ENCODE measurements at regions not wholly inside any gene's neighbourhood (a gene's known extent, or its start where the extent isn't known, plus 50 kb on each side); places are given as distances from the start of the nearest gene placed in this dataset.

DNA sequence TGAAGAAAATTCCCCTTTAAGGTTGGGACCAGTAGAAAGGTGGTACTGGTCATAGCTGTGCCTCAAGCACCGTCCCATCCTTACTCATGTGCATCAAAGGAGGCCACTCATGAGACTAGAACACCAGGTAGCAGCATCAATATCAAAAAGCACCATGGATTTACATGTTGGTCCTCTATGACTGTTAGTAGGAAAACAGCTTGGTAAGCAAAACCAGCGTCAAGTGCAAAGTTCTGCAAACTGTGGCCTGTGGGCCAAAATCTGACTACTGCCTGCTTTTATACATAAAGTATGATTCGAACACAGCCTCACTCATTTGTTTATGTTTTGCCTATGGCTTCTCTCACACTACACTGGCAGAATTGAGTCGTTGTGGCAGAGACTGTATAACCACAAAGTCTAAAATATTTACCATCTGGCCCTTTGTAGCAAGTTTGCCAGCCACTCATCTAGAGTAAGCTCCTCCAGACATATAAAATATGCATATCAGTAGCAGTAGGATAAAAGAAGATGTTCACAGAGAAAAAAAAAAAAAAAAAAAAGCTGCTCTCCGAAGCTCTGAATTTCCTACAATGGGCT lies 119.7 kb upstream of the CTNNA2 start (continued):
- TF ChIP-seq POLR2AphosphoS2 (IDR thresholded peaks at IDR 0.05; ENCODE audit: low read length), result no peak
- TF ChIP-seq COPS2 (conservative IDR thresholded peaks at IDR 0.05), result no peak

DNA sequence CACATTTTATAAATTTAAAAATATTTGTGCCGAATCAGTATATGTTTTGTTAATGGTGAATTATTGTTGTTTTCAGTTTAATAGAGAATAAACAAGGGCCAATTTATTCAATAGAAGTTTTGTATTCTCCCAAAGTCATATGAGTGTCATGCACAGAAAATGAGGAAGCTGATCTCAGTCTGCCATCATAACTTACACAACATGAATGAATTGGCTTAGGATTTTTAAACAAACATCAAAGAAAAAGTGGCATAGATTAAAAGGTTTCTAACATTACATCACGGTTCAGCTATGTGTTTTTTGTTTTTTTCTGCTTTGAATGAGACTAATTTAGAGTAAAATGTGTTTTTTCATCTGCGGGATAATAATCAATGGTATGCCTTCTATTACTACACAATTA lies 123.4 kb upstream of the CTNNA2 start:
- Histone ChIP-seq H2AFZ (ENCODE audit: low read depth, low read length) (no peak overlapping the region), H3K4me2 (ENCODE audit: insufficient read depth, low read length) (no peak overlapping the region), H3K9me1 (ENCODE audit: control insufficient read depth, insufficient read depth, low read length) (no peaks in the 10 kb centered on the region), H3K27ac (ENCODE audit: extremely low read depth, low read depth, low read length) (no peak overlapping the region), H3K9me3 (replicated peaks; ENCODE audit: control insufficient read depth, insufficient read depth, low read depth, low read length) (no peaks in the 10 kb centered on the region; the same call in 1 of the 2 replicates), H3K4me3 (no peak overlapping the region), H3K36me3 (ENCODE audit: control insufficient read depth, insufficient read depth, low read length) (no peaks in the 10 kb centered on the region), H3K79me2 (ENCODE audit: control insufficient read depth, insufficient read depth, low read length) (no peaks in the 10 kb centered on the region), H3K4me1 (replicated peaks in 1 of 2; ENCODE audit: control insufficient read depth in 2 of 2, insufficient read depth in 2 of 2, low read length in 2 of 2) (no peaks in the 10 kb centered on the region), H3K27me3 (ENCODE audit: control insufficient read depth in 2 of 2, insufficient read depth in 2 of 2, low read length in 2 of 2) (no peaks in the 10 kb centered on the region), H4K20me1 (replicated peaks; ENCODE audit: control insufficient read depth, insufficient read depth, low read length) (no peaks in the 10 kb centered on the region), H3K9ac (ENCODE audit: insufficient read depth in 1 of 2, low read depth in 2 of 2, low read length in 2 of 2) (no peak overlapping the region)
- FAIRE-seq, result no peak
- ChIA-PET POLR2A (no interaction called here), CTCF (ENCODE audit: low intra/inter-chr PET ratio) (no interaction called here)
- WGBS (ENCODE audit: insufficient coverage, low coverage, missing lambda C conversion rate), result 0% methylated on average over 3 of the region's 3 CpGs
- no peak for DNase-seq (ENCODE audit: extremely low read depth in 1 of 4, low spot score in 3 of 4)
- BruUV-seq (replicated peaks), result no TSS peak
- ATAC-seq, result no peak
- in situ Hi-C loops (cut with MboI), result no loop called here
- TF ChIP-seq POLR3G (IDR thresholded peaks at IDR 0.05; ENCODE audit: extremely low read depth, insufficient read length, insufficient replicate concordance) (no peak), GTF2F1 (IDR thresholded peaks at IDR 0.05; ENCODE audit: low read depth, low read length) (no peak), PHF21A (IDR thresholded peaks at IDR 0.05; ENCODE audit: borderline replicate concordance, low read depth) (no peak), PTTG1 (tag; IDR thresholded peaks at IDR 0.05; ENCODE audit: low read depth) (no peak)
- intact Hi-C loops (cut with micrococcal nuclease), result no loop called here
